ENCODE measurements at regions not wholly inside any gene's neighbourhood (a gene's known extent, or its start where the extent isn't known, plus 50 kb on each side); places are given as distances from the start of the nearest gene placed in this dataset.
A peak's percentile ranks its signal among the peaks of the same experiment; 100 is the strongest.

DNA sequence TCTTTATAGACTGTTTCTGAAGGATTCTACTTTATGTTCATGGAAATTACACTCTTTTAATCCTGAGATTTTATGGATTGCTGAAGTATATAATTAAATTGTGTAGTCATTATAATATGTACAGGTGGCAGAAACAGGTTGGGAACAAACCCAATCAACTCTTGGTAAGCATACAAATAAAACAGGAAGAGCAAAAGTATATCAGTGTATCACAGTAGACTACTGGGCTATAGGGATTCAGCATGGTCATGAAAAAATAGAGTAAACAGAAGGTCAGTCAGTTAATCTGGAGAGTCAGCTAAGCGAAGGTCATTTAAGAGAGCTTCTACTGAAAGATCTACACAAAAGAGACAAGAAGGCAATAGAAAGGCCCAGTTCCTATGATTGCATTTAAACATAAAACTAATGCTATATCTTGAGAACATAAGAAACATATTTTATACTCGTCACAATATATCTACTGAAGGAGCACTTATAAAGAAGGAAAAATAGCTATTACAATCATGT lies 178.9 kb upstream of the ECI2 start:
- Histone ChIP-seq H2AFZ (ENCODE audit: low read length) (no peak overlapping the region), H3K79me2 (ENCODE audit: insufficient read depth, low read length) (no peaks in the 10 kb centered on the region), H3K4me1 (ENCODE audit: insufficient read depth, low read length) (peaks cover 19% of the 10 kb centered on the region), H4K20me1 (ENCODE audit: insufficient read depth, low read length) (no peaks in the 10 kb centered on the region), H3K4me3 (ENCODE audit: insufficient read depth, low read length) (no peak overlapping the region), H3K27me3 (ENCODE audit: insufficient read depth, low read length) (no peaks in the 10 kb centered on the region), H3K4me2 (ENCODE audit: insufficient read depth, low read length) (no peak overlapping the region), H3K9me3 (ENCODE audit: low read depth, low read length) (no peaks in the 10 kb centered on the region), H3K36me3 (ENCODE audit: insufficient read depth, low read length) (no peaks in the 10 kb centered on the region), H3K27ac (ENCODE audit: low read depth, low read length) (peak overlapping the region; percentile 95)
- TF ChIP-seq CTCF (IDR thresholded peaks at IDR 0.05; ENCODE audit: extremely low read depth, low read depth, low read length): no peak
- DNase-seq (ENCODE audit: insufficient read length, low spot score, missing footprints): no peak

DNA sequence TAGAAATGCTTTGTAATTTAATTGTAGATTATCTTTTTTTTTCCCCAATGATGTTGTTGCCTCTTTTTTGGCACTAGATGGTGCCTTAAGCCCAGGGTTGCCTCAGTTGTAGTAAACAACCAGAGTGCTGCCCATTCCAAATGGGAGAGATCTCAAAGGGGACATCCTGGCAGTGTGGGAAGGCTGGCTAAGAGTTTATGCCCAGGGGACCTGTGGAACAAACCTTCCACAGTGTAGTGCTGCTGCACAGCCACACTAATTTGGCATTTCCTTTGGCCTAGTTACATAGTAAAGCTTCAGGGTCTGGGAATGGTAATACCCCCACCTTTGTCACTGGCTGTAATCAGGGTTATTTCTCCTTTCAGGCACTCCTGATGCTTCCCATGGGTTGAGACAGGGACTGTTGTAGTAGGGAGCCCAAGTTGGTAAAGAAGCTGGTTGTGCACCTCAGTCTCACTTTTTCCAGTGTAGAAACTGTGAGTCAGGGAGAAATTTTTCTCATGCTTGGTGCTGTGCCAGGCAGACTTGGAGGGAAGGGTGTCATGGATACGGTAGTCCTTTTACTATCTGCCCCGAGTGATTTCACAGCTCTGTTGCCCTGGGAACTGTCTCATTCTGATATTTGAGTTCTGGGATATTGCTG lies 177.8 kb upstream of the ECI2 start:
- peaks cover 19% of the 10 kb centered on the region for H3K4me1 ChIP-seq (ENCODE audit: insufficient read depth, low read length)
- peak overlapping the region; percentile 58 for H3K4me3 ChIP-seq (ENCODE audit: insufficient read depth, low read length)
- DNase-seq (ENCODE audit: insufficient read length, low spot score, missing footprints): peak; percentile 64
- peak overlapping the region; percentile 76 for H3K4me2 ChIP-seq (ENCODE audit: insufficient read depth, low read length)
- no peaks in the 10 kb centered on the region for H3K27me3 ChIP-seq (ENCODE audit: insufficient read depth, low read length)
- H2AFZ ChIP-seq (ENCODE audit: low read length): peak overlapping the region; percentile 32
- no peaks in the 10 kb centered on the region for H3K79me2 ChIP-seq (ENCODE audit: insufficient read depth, low read length)
- H3K36me3 ChIP-seq (ENCODE audit: insufficient read depth, low read length): no peaks in the 10 kb centered on the region
- peak; percentile 73 for TF ChIP-seq CTCF (IDR thresholded peaks at IDR 0.05; ENCODE audit: extremely low read depth, low read depth, low read length)
- H3K27ac ChIP-seq (ENCODE audit: low read depth, low read length): peak overlapping the region; percentile 95
- H3K9me3 ChIP-seq (ENCODE audit: low read depth, low read length): no peaks in the 10 kb centered on the region
- H4K20me1 ChIP-seq (ENCODE audit: insufficient read depth, low read length): no peaks in the 10 kb centered on the region

- Histone ChIP-seq H3K36me3 (ENCODE audit: insufficient read depth, low read length) (no peaks in the 10 kb centered on the region), H3K79me2 (ENCODE audit: insufficient read depth, low read length) (no peaks in the 10 kb centered on the region), H3K27ac (ENCODE audit: low read depth, low read length) (peak overlapping the region; percentile 95), H3K4me1 (ENCODE audit: insufficient read depth, low read length) (peaks cover 14% of the 10 kb centered on the region), H3K9me3 (ENCODE audit: low read depth, low read length) (no peaks in the 10 kb centered on the region), H3K4me3 (ENCODE audit: insufficient read depth, low read length) (no peak overlapping the region), H3K4me2 (ENCODE audit: insufficient read depth, low read length) (no peak overlapping the region), H4K20me1 (ENCODE audit: insufficient read depth, low read length) (no peaks in the 10 kb centered on the region), H3K27me3 (ENCODE audit: insufficient read depth, low read length) (no peaks in the 10 kb centered on the region), H2AFZ (ENCODE audit: low read length) (no peak overlapping the region)
- DNase-seq (ENCODE audit: insufficient read length, low spot score, missing footprints): no peak
- TF ChIP-seq CTCF (IDR thresholded peaks at IDR 0.05; ENCODE audit: extremely low read depth, low read depth, low read length): no peak
Observed at GRCh38 chr6:4311976-4312860, 176.8 kb upstream of the ECI2 start.

- no peak overlapping the region for H3K4me2 ChIP-seq (ENCODE audit: insufficient read depth, low read length)
- H3K27ac ChIP-seq (ENCODE audit: low read depth, low read length): no peak overlapping the region
- H3K36me3 ChIP-seq (ENCODE audit: insufficient read depth, low read length): no peaks in the 10 kb centered on the region
- no peak overlapping the region for H2AFZ ChIP-seq (ENCODE audit: low read length)
- no peak for DNase-seq (ENCODE audit: insufficient read length, low spot score, missing footprints)
- no peaks in the 10 kb centered on the region for H4K20me1 ChIP-seq (ENCODE audit: insufficient read depth, low read length)
- no peaks in the 10 kb centered on the region for H3K79me2 ChIP-seq (ENCODE audit: insufficient read depth, low read length)
- peaks cover 6% of the 10 kb centered on the region for H3K4me1 ChIP-seq (ENCODE audit: insufficient read depth, low read length)
- no peaks in the 10 kb centered on the region for H3K9me3 ChIP-seq (ENCODE audit: low read depth, low read length)
- TF ChIP-seq CTCF (IDR thresholded peaks at IDR 0.05; ENCODE audit: extremely low read depth, low read depth, low read length): no peak
- H3K27me3 ChIP-seq (ENCODE audit: insufficient read depth, low read length): peaks cover 3% of the 10 kb centered on the region
- no peak overlapping the region for H3K4me3 ChIP-seq (ENCODE audit: insufficient read depth, low read length)
Observed at GRCh38 chr6:4309540-4309939, 174.2 kb upstream of the ECI2 start.
